Caco-2 (cell line): ENCODE measurements at regions not wholly inside any gene's neighbourhood (a gene's known extent, or its start where the extent isn't known, plus 50 kb on each side); places are given as distances from the start of the nearest gene placed in this dataset.

Experiments used
- BruUV-seq: library from RNA; stranded (reverse); fragments of 400-500 nt; replicated peaks from 2 replicates; lab custom pipeline; 2021; lab: Mats Ljungman, UMichigan
- CTCF ChIA-PET: fragments of 300-600 bp; sonication (Branson Sonifier 250); formaldehyde crosslinking; loops from one replicate; lab custom pipeline; 2022; ENCODE audit warnings: antibody characterized with exemption; lab: Charles Lee
- POLR2A ChIA-PET: fragments of 300-600 bp; sonication (Branson Sonifier 250); formaldehyde crosslinking; loops from one replicate; lab custom pipeline; 2022; ENCODE audit warnings: antibody characterized with exemption; lab: Charles Lee
- DNase-seq, 2 experiments: peaks; one replicate each; pipeline versions ENCODE4 v3.0.0 to v3.0.0-alpha.2; 2020 to 2022
- H3K27me3 ChIP-seq: replicated peaks from 2 replicates; pipeline ENCODE4 v1.6.0; 2011; ENCODE audit warnings: low read length; ENCODE audit not compliant: control insufficient read depth, insufficient read depth
- H3K36me3 ChIP-seq: 2 replicates; pipeline ENCODE4 v1.5.1; 2011; ENCODE audit warnings: low read length; ENCODE audit not compliant: control insufficient read depth, insufficient read depth
- H3K4me1 ChIP-seq: fragments of 250-450 bp; sonication (Bioruptor Pico); 2 replicates; pipeline ENCODE4 v1.5.1; 2020; ENCODE audit warnings: mild to moderate bottlenecking
- H3K4me3 ChIP-seq: 2 replicates; pipeline ENCODE4 v1.5.1; 2011; ENCODE audit warnings: low read depth, mild to moderate bottlenecking, control low read depth, low read length
- H3K9me3 ChIP-seq: fragments of 250-450 bp; sonication (Bioruptor Pico); 2 replicates; pipeline ENCODE4 v1.5.1; 2020; ENCODE audit warnings: mild to moderate bottlenecking, moderate library complexity
- H3K27ac Mint-ChIP-seq: one replicate; pipeline ENCODE4 v1.8.0; 2022; ENCODE audit warnings: mixed read lengths; ENCODE audit not compliant: unreplicated experiment
- H3K27me3 Mint-ChIP-seq: one replicate; pipeline ENCODE4 v1.8.0; 2022; ENCODE audit warnings: mixed read lengths; ENCODE audit not compliant: insufficient read depth, unreplicated experiment
- H3K36me3 Mint-ChIP-seq: one replicate; pipeline ENCODE4 v1.8.0; 2022; ENCODE audit warnings: mild to moderate bottlenecking, mixed read lengths; ENCODE audit not compliant: insufficient read depth, unreplicated experiment
- H3K4me1 Mint-ChIP-seq: one replicate; pipeline ENCODE4 v1.8.0; 2022; ENCODE audit warnings: low read depth, mixed read lengths; ENCODE audit not compliant: unreplicated experiment
- H3K4me3 Mint-ChIP-seq: one replicate; pipeline ENCODE4 v1.8.0; 2022; ENCODE audit warnings: mild to moderate bottlenecking, moderate library complexity, mixed read lengths; ENCODE audit not compliant: unreplicated experiment
- H3K9me3 Mint-ChIP-seq: one replicate; pipeline ENCODE4 v1.8.0; 2022; ENCODE audit warnings: mixed read lengths; ENCODE audit not compliant: unreplicated experiment
- CTCF ChIP-seq, 2 experiments: fragments of 200-600 bp in 1 of 2; IDR thresholded peaks; 1 replicate in 1 of 2; 2 replicates in 1 of 2; pipeline versions ENCODE4 v1.5.1 to v1.8.0; 2011 to 2022; ENCODE audit warnings: antibody characterized with exemption in 1 of 2, control low read depth in 1 of 2, inconsistent platforms in 1 of 2, low read depth in 1 of 2, low read length in 1 of 2, mild to moderate bottlenecking in 1 of 2, moderate library complexity in 1 of 2; ENCODE audit not compliant: insufficient read depth in 1 of 2, severe bottlenecking in 1 of 2, unreplicated experiment in 1 of 2
- intact Hi-C: fragments of 100-400 bp; cut with micrococcal nuclease; formaldehyde crosslinking; loops from one replicate; pipeline ENCODE4 v1.10.0; 2022; ENCODE audit not compliant: unreplicated experiment

DNA sequence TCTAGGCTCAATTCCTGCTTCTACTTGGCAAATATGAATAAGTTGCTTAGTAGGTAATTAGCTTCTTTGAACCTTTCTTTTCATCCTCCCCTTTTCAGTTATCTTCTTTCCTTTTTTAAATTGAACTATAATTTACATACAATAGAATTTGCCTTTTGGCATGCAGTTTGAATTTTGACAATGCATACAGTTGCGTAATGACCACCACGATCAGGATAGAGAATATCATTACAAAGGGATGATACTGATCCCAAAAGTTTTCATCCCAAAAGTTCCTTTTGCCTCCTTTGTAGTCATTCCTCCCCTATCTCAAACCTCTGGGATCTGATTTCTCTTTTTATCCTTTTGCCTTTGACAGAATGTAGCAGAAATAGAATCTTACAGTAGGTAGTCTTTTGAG lies 164.4 kb downstream of the NOC3L start:
- Mint-ChIP-seq H3K27ac (no peak overlapping the region), H3K36me3 (no peaks in the 10 kb centered on the region), H3K9me3 (no peaks in the 10 kb centered on the region), H3K27me3 (no peaks in the 10 kb centered on the region), H3K4me3 (no peak overlapping the region), H3K4me1 (no peaks in the 10 kb centered on the region)
- intact Hi-C loops: no loop called here
- H3K9me3 ChIP-seq: no peaks in the 10 kb centered on the region
- DNase-seq: no peak
- no peaks in the 10 kb centered on the region for H3K27me3 ChIP-seq
- no TSS peak for BruUV-seq
- H3K4me1 ChIP-seq: no peaks in the 10 kb centered on the region
- H3K36me3 ChIP-seq: no peaks in the 10 kb centered on the region
- ChIA-PET POLR2A (no interaction called here), CTCF (no interaction called here)
- H3K4me3 ChIP-seq: no peak overlapping the region
- no peak for TF ChIP-seq CTCF (IDR thresholded peaks at IDR 0.05; ENCODE audit: insufficient read depth in 1 of 2, low read depth in 1 of 2, low read length in 1 of 2, severe bottlenecking in 1 of 2, unreplicated experiment in 1 of 2)

DNA sequence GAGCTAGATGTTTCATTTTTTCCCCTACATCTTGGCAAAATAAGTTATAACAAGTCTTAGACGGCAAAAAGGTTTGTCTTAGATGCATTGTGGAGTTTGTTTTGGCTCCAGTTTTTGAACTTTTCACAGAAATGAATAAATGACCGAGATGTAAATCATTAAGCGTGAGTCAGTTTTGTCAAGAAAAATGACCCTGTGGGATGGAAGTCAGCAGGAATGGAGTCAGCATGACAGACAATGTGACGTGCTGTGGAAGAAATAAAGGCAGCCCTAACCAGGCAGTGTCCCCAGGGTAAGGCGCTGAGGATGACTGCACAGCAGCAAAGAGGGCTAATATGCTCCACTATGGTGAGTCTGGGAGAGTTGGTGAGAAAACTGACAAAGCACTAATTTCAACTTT lies 163.2 kb downstream of the NOC3L start:
- no peaks in the 10 kb centered on the region for H3K9me3 Mint-ChIP-seq
- no peak for DNase-seq
- H3K36me3 Mint-ChIP-seq: no peaks in the 10 kb centered on the region
- H3K4me1 ChIP-seq: no peaks in the 10 kb centered on the region
- H3K4me1 Mint-ChIP-seq: no peaks in the 10 kb centered on the region
- H3K4me3 ChIP-seq: no peak overlapping the region
- no peak overlapping the region for H3K27ac Mint-ChIP-seq
- TF ChIP-seq CTCF (IDR thresholded peaks at IDR 0.05; ENCODE audit: insufficient read depth in 1 of 2, low read depth in 1 of 2, low read length in 1 of 2, severe bottlenecking in 1 of 2, unreplicated experiment in 1 of 2): no peak
- no peaks in the 10 kb centered on the region for H3K36me3 ChIP-seq
- no peaks in the 10 kb centered on the region for H3K27me3 Mint-ChIP-seq
- intact Hi-C loops: no loop called here
- no peaks in the 10 kb centered on the region for H3K27me3 ChIP-seq
- ChIA-PET CTCF (no interaction called here), POLR2A (no interaction called here)
- H3K4me3 Mint-ChIP-seq: no peak overlapping the region
- BruUV-seq: no TSS peak
- H3K9me3 ChIP-seq: no peaks in the 10 kb centered on the region

- no TSS peak for BruUV-seq
- H3K4me1 ChIP-seq: no peaks in the 10 kb centered on the region
- no peak for TF ChIP-seq CTCF (IDR thresholded peaks at IDR 0.05; ENCODE audit: insufficient read depth in 1 of 2, low read depth in 1 of 2, low read length in 1 of 2, severe bottlenecking in 1 of 2, unreplicated experiment in 1 of 2)
- no peak overlapping the region for H3K27ac Mint-ChIP-seq
- H3K4me3 ChIP-seq: no peak overlapping the region
- POLR2A ChIA-PET: no interaction called here
- no peak for DNase-seq
- no peaks in the 10 kb centered on the region for H3K9me3 ChIP-seq
- no peaks in the 10 kb centered on the region for H3K36me3 ChIP-seq
- CTCF ChIA-PET: no interaction called here
- no peaks in the 10 kb centered on the region for H3K27me3 Mint-ChIP-seq
- H3K27me3 ChIP-seq: no peaks in the 10 kb centered on the region
- intact Hi-C loops: no loop called here
- H3K4me3 Mint-ChIP-seq: no peak overlapping the region
- no peaks in the 10 kb centered on the region for H3K4me1 Mint-ChIP-seq
- no peaks in the 10 kb centered on the region for H3K36me3 Mint-ChIP-seq
- no peaks in the 10 kb centered on the region for H3K9me3 Mint-ChIP-seq
These were observed 162.4 kb downstream of the NOC3L start for GRCh38 chr10:94200146-94200837.
